ENCODE measurements at regions not wholly inside any gene's neighbourhood (a gene's known extent, or its start where the extent isn't known, plus 50 kb on each side); places are given as distances from the start of the nearest gene placed in this dataset.
"Not testable (repeated sequence)": the region's sequence is repeated elsewhere in the genome, so short reads cannot be mapped to it uniquely, and the experiment has no call there.

- Mint-ChIP-seq H3K4me3 (no peak overlapping the region), H3K27ac (no peak overlapping the region), H3K27me3 (peaks cover 11% of the 10 kb centered on the region), H3K9me3 (ENCODE audit: insufficient read depth) (peaks cover 2% of the 10 kb centered on the region), H3K4me1 (no peaks in the 10 kb centered on the region)
- Histone ChIP-seq H3K27me3 (replicated peaks in 1 of 4; ENCODE audit: control extremely low read depth in 1 of 4, control insufficient read depth in 3 of 4, insufficient read depth in 4 of 4, low read length in 3 of 4) (no peaks in the 10 kb centered on the region), H2AFZ (ENCODE audit: insufficient read depth, low read depth, low read length, poor library complexity, severe bottlenecking) (no peak overlapping the region), H3K4me1 (ENCODE audit: control insufficient read depth in 2 of 2, insufficient read depth in 2 of 2, low read length in 2 of 2) (no peaks in the 10 kb centered on the region), H4K20me1 (ENCODE audit: control insufficient read depth, insufficient read depth, low read length, poor library complexity, severe bottlenecking) (no peaks in the 10 kb centered on the region), H3K36me3 (replicated peaks in 1 of 2; ENCODE audit: control extremely low read depth in 1 of 2, control insufficient read depth in 1 of 2, extremely low read depth in 1 of 2, insufficient read depth in 2 of 2, low read length in 1 of 2) (no peaks in the 10 kb centered on the region), H3K4me2 (replicated peaks; ENCODE audit: low read depth, low read length, poor library complexity, severe bottlenecking) (no peak overlapping the region), H3K4me3 (ENCODE audit: control extremely low read depth in 1 of 5, extremely low read depth in 1 of 5, insufficient read depth in 1 of 5, low read depth in 2 of 5, low read length in 4 of 5) (no peak overlapping the region), H3K9ac (ENCODE audit: low read length) (no peak overlapping the region), H3K27ac (ENCODE audit: low read length in 2 of 2) (no peak overlapping the region), H3K79me2 (ENCODE audit: control insufficient read depth, insufficient read depth, low read length) (no peaks in the 10 kb centered on the region), H3K9me3 (ENCODE audit: control extremely low read depth in 1 of 3, control insufficient read depth in 2 of 3, insufficient read depth in 1 of 3, low read length in 2 of 3) (no peaks in the 10 kb centered on the region)
- ChIA-PET CTCF (no interaction called here), POLR2A (no interaction called here)
- intact Hi-C loops (cut with micrococcal nuclease), result no loop called here
- ATAC-seq (ENCODE audit: low read depth), result no peak
- no peak for TF ChIP-seq EZH2 (IDR thresholded peaks at IDR 0.05; ENCODE audit: borderline replicate concordance, insufficient read depth, low read depth, low read length, poor library complexity, severe bottlenecking)
- no peak for TF ChIP-seq CTCF (IDR thresholded peaks at IDR 0.05)
- no peak for DNase-seq
- 96% methylated on average over 5 of the region's 7 CpGs for WGBS (ENCODE audit: insufficient coverage)
Observed at GRCh38 chr14:34081101-34081575, 130.3 kb upstream of the EGLN3 start.

GRCh38 chr14:34079643-34080042 is 128.8 kb upstream of the EGLN3 start:
- H3K9me3 Mint-ChIP-seq (ENCODE audit: insufficient read depth); CTCF ChIA-PET; intact Hi-C loops (cut with micrococcal nuclease): not testable (repeated sequence)

More at GRCh38 chr14:34079643-34080042, 128.8 kb upstream of the EGLN3 start:
- H3K79me2 ChIP-seq (ENCODE audit: control insufficient read depth, insufficient read depth, low read length); H3K9ac ChIP-seq (ENCODE audit: low read length); DNase-seq; H3K4me1 ChIP-seq (ENCODE audit: control insufficient read depth in 2 of 2, insufficient read depth in 2 of 2, low read length in 2 of 2); H3K4me3 Mint-ChIP-seq; H3K27ac ChIP-seq (ENCODE audit: low read length in 2 of 2); H4K20me1 ChIP-seq (ENCODE audit: control insufficient read depth, insufficient read depth, low read length, poor library complexity, severe bottlenecking); H3K27ac Mint-ChIP-seq; H2AFZ ChIP-seq (ENCODE audit: insufficient read depth, low read depth, low read length, poor library complexity, severe bottlenecking); H3K4me2 ChIP-seq (replicated peaks; ENCODE audit: low read depth, low read length, poor library complexity, severe bottlenecking); POLR2A ChIA-PET; H3K9me3 ChIP-seq (ENCODE audit: control extremely low read depth in 1 of 3, control insufficient read depth in 2 of 3, insufficient read depth in 1 of 3, low read length in 2 of 3); H3K27me3 ChIP-seq (replicated peaks in 1 of 4; ENCODE audit: control extremely low read depth in 1 of 4, control insufficient read depth in 3 of 4, insufficient read depth in 4 of 4, low read length in 3 of 4); H3K36me3 ChIP-seq (replicated peaks in 1 of 2; ENCODE audit: control extremely low read depth in 1 of 2, control insufficient read depth in 1 of 2, extremely low read depth in 1 of 2, insufficient read depth in 2 of 2, low read length in 1 of 2); ATAC-seq (ENCODE audit: low read depth); H3K4me1 Mint-ChIP-seq; H3K4me3 ChIP-seq (ENCODE audit: control extremely low read depth in 1 of 5, extremely low read depth in 1 of 5, insufficient read depth in 1 of 5, low read depth in 2 of 5, low read length in 4 of 5): not testable (repeated sequence)
- peaks cover 11% of the 10 kb centered on the region for H3K27me3 Mint-ChIP-seq
- no CpG with 5 or more reads among the region's 4 CpGs for WGBS (ENCODE audit: insufficient coverage)
